ENCODE measurements at regions not wholly inside any gene's neighbourhood (a gene's known extent, or its start where the extent isn't known, plus 50 kb on each side); places are given as distances from the start of the nearest gene placed in this dataset.

GRCh38 chr2:217669831-217670230, 333.0 kb downstream of the TNS1 start:
- TF ChIP-seq, protein P1, sequence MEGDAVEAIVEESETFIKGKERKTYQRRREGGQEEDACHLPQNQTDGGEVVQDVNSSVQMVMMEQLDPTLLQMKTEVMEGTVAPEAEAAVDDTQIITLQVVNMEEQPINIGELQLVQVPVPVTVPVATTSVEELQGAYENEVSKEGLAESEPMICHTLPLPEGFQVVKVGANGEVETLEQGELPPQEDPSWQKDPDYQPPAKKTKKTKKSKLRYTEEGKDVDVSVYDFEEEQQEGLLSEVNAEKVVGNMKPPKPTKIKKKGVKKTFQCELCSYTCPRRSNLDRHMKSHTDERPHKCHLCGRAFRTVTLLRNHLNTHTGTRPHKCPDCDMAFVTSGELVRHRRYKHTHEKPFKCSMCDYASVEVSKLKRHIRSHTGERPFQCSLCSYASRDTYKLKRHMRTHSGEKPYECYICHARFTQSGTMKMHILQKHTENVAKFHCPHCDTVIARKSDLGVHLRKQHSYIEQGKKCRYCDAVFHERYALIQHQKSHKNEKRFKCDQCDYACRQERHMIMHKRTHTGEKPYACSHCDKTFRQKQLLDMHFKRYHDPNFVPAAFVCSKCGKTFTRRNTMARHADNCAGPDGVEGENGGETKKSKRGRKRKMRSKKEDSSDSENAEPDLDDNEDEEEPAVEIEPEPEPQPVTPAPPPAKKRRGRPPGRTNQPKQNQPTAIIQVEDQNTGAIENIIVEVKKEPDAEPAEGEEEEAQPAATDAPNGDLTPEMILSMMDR (IDR thresholded peaks at IDR 0.05; ENCODE audit: insufficient read depth, missing control alignments), result no peak
- DNase-seq (ENCODE audit: insufficient read length, low spot score) (no peak), FAIRE-seq (no peak)

- DNase-seq (ENCODE audit: insufficient read length, low spot score) (no peak), FAIRE-seq (no peak)
- TF ChIP-seq, protein P1 (IDR thresholded peaks at IDR 0.05; ENCODE audit: insufficient read depth, missing control alignments), result no peak
Measured at GRCh38 chr2:217667512-217667911, 335.3 kb downstream of the TNS1 start.

GRCh38 chr2:217667035-217667434, 335.8 kb downstream of the TNS1 start:
- FAIRE-seq (no peak), DNase-seq (ENCODE audit: insufficient read length, low spot score) (no peak)
- TF ChIP-seq, protein P1 (IDR thresholded peaks at IDR 0.05; ENCODE audit: insufficient read depth, missing control alignments), result no peak

GRCh38 chr2:217666338-217666737, 336.5 kb downstream of the TNS1 start:
- DNase-seq (ENCODE audit: insufficient read length, low spot score) (no peak), FAIRE-seq (no peak)

GRCh38 chr2:217664761-217665160, 338.0 kb downstream of the TNS1 start:
- DNase-seq (ENCODE audit: insufficient read length, low spot score) (no peak), FAIRE-seq (no peak)
- TF ChIP-seq, protein P1 (IDR thresholded peaks at IDR 0.05; ENCODE audit: insufficient read depth, missing control alignments), result no peak

More at GRCh38 chr2:217666338-217666737, 336.5 kb downstream of the TNS1 start:
- TF ChIP-seq, protein P1 (IDR thresholded peaks at IDR 0.05; ENCODE audit: insufficient read depth, missing control alignments), result no peak

DNA sequence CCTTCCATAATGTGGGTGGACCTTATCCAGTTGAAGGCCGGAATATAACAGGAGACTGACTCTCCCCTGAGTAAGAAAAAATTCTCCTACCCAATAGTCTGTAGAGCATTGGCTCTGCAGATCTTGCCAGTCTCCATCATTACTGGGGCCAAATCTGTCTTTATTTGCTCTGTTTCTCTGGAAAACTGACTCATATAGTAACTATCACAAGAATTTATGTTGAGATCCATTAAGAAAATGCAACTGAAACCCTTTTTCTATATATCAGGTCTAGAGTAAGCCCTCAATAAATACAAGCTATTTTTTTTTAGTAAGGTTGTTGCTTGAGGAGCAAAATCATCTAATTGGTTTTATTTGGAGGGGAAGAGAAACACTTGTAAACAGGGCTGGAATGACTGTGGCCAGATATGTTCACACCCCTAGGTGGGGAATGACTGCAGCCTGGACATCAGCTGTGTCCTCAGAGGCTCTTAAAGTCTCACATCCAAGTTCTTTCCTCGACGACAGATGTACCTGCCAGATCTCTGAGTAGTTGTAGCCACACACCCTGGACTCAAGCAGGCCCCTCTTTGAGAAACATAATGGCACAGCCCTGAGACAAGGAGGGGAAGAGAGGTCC, 339.7 kb downstream of the TNS1 start:
- FAIRE-seq, result no peak
- TF ChIP-seq, protein P1 (IDR thresholded peaks at IDR 0.05; ENCODE audit: insufficient read depth, missing control alignments), result no peak

DNA sequence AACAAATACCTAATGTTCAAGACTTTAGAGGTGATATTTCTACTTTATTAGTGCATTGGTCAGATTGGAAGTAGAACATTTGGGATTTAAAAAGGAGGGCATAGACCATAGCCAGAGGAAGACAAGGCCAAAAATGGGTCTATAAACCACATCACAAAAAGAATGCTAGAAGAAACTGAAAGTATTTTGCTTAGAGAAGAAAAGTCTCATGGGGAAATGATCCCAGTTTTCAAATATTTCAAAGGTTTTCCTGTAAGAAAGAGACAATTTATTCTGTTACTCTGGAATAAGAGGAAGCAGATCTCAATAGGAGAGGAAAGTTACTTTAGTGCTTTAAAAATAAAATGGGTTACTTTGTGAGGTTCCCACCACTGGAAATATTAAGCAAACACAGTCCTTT, 341.4 kb downstream of the TNS1 start:
- DNase-seq (ENCODE audit: insufficient read length, low spot score), result no peak
- FAIRE-seq, result no peak
- TF ChIP-seq, protein P1 (IDR thresholded peaks at IDR 0.05; ENCODE audit: insufficient read depth, missing control alignments), result no peak

More for the DNA sequence above, 339.7 kb downstream of the TNS1 start:
- DNase-seq (ENCODE audit: insufficient read length, low spot score), result no peak
